DND-41 (cell line): ENCODE measurements at regions not wholly inside any gene's neighbourhood (a gene's known extent, or its start where the extent isn't known, plus 50 kb on each side); places are given as distances from the start of the nearest gene placed in this dataset.

Experiments
- EZH2 ChIP-seq: IDR thresholded peaks from 3 replicates; pipeline ENCODE4 v1.6.1; 2012; ENCODE audit warnings: borderline replicate concordance, low read depth, mild to moderate bottlenecking, moderate library complexity, low read length, inconsistent platforms; ENCODE audit not compliant: severe bottlenecking
- TF ChIP-seq, protein P1 (sequence below): IDR thresholded peaks from 2 replicates; pipeline ENCODE4 v1.5.1; 2012; ENCODE audit warnings: borderline replicate concordance, low read length, moderate library complexity, mild to moderate bottlenecking; ENCODE audit not compliant: poor library complexity, severe bottlenecking; ENCODE audit errors: extremely low read depth

DNA sequence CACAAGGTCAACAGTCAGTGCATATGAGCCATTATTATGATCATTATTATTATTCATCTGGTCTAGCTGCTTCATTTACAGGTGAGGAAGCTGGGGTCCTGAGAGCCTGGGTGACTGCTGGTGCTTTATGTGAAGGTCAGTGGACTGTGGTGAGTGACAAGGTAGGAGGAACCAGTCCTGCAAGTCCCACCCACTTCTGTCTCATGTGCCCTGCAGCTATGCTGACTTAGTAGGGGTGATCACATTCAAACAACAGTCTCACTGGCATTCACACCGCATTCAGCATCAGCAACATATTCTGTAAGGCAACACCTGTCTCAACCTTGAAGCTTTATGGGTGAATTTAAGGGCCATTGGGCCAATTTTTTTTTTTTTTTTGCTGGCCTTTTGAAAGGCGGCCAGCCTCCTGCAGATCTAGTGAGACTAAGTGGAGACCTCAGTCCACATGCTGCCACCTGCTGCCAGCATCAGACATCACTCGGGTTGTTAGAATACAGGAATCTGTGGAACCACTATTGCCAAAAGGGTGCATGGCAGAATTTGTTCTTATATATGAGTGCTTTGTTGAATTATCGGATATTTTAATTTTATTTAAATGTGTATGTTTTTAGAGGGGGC lies 59.9 kb upstream of the CACNA1E start:
- TF ChIP-seq, protein P1, sequence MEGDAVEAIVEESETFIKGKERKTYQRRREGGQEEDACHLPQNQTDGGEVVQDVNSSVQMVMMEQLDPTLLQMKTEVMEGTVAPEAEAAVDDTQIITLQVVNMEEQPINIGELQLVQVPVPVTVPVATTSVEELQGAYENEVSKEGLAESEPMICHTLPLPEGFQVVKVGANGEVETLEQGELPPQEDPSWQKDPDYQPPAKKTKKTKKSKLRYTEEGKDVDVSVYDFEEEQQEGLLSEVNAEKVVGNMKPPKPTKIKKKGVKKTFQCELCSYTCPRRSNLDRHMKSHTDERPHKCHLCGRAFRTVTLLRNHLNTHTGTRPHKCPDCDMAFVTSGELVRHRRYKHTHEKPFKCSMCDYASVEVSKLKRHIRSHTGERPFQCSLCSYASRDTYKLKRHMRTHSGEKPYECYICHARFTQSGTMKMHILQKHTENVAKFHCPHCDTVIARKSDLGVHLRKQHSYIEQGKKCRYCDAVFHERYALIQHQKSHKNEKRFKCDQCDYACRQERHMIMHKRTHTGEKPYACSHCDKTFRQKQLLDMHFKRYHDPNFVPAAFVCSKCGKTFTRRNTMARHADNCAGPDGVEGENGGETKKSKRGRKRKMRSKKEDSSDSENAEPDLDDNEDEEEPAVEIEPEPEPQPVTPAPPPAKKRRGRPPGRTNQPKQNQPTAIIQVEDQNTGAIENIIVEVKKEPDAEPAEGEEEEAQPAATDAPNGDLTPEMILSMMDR = peak; percentile 47
- no peak for TF ChIP-seq EZH2
